K562 (cell line): ENCODE measurements at regions not wholly inside any gene's neighbourhood (a gene's known extent, or its start where the extent isn't known, plus 50 kb on each side); places are given as distances from the start of the nearest gene placed in this dataset.

Experiments
- ATAC-seq: fragments of 200-7000 bp; cut with Tn5 transposase; 3 replicates; pipeline ENCODE4 v1.9.1; 2020; ENCODE audit warnings: moderate library complexity
- BruUV-seq: library from RNA; stranded (reverse); fragments of 400-500 nt; replicated peaks from 2 replicates; lab custom pipeline; 2021; lab: Mats Ljungman, UMichigan
- CTCF ChIA-PET: fragments of 300-600 bp; formaldehyde crosslinking; extraction: SDS; loops from one replicate; lab custom pipeline; 2021; ENCODE audit warnings: low intra/inter-chr PET ratio; lab: Yijun Ruan, JAX
- POLR2A ChIA-PET: fragments of 300-600, 350-650 bp; sonication (Branson Sonifier 250); formaldehyde crosslinking; extraction: SDS; loops from one replicate; lab custom pipeline; 2021; ENCODE audit warnings: antibody characterized with exemption, inconsistent platforms; lab: Yijun Ruan, JAX
- DNase-seq, 4 experiments: peaks; one replicate each; pipeline versions ENCODE4 v3.0.0 to v3.0.0-alpha.2; 2011 to 2018; ENCODE audit warnings: low spot score in 3 of 4, mixed read lengths in 3 of 4; ENCODE audit errors: extremely low read depth in 1 of 4
- FAIRE-seq: peaks from 2 replicates; lab custom pipeline; 2011; peaks lifted over from hg19 to GRCh38; lab: Jason Lieb, UNC
- H2AFZ ChIP-seq: 2 replicates; pipeline ENCODE4 v1.6.0; 2011; ENCODE audit warnings: low read depth, low read length, control low read depth, inconsistent platforms
- H3K27ac ChIP-seq: fragments of 200-600 bp; 3 replicates; pipeline ENCODE4 v1.8.0; 2011; ENCODE audit warnings: low read depth, mild to moderate bottlenecking, control low read depth, inconsistent platforms, low read length, moderate library complexity, mixed read lengths; ENCODE audit errors: extremely low read depth
- H3K27me3 ChIP-seq, 2 experiments: fragments of 300-600 bp in 1 of 2; 2 replicates in 1 of 2; 3 replicates in 1 of 2; pipeline versions ENCODE4 v1.6.0 to v1.8.0; 2011; ENCODE audit warnings: inconsistent platforms in 2 of 2, low read length in 2 of 2, mild to moderate bottlenecking in 1 of 2, mixed read lengths in 1 of 2, moderate library complexity in 1 of 2; ENCODE audit not compliant: control insufficient read depth in 2 of 2, insufficient read depth in 2 of 2
- H3K36me3 ChIP-seq: fragments of 300-600 bp; 3 replicates; pipeline ENCODE4 v1.8.0; 2011; ENCODE audit warnings: mild to moderate bottlenecking, low read length, inconsistent platforms; ENCODE audit not compliant: control insufficient read depth, insufficient read depth
- H3K4me1 ChIP-seq, 2 experiments: fragments of 200-600 bp in 1 of 2; replicated peaks in 1 of 2; 2 replicates in 1 of 2; 3 replicates in 1 of 2; pipeline versions ENCODE4 v1.5.1 to v1.8.0; 2011; ENCODE audit warnings: inconsistent platforms in 2 of 2, low read length in 2 of 2, mild to moderate bottlenecking in 1 of 2, mixed read lengths in 1 of 2, moderate library complexity in 1 of 2; ENCODE audit not compliant: control insufficient read depth in 2 of 2, insufficient read depth in 2 of 2
- H3K4me2 ChIP-seq: 2 replicates; pipeline ENCODE4 v1.6.1; 2011; ENCODE audit warnings: low read length, control low read depth, inconsistent platforms, mixed read lengths; ENCODE audit not compliant: insufficient read depth
- H3K4me3 ChIP-seq: fragments of 200-600 bp; sonication (generic), shearing (Covaris generic); 2 replicates; pipeline ENCODE4 v1.5.1; 2016; ENCODE audit warnings: control low read depth, inconsistent platforms
- H3K79me2 ChIP-seq: fragments of 200-600 bp; 3 replicates; pipeline ENCODE4 v1.8.0; 2011; ENCODE audit warnings: low read length, inconsistent platforms; ENCODE audit not compliant: control insufficient read depth, insufficient read depth
- H3K9ac ChIP-seq, 2 experiments: 2 replicates each; pipeline versions ENCODE4 v1.6.0 to v1.6.1; 2011; ENCODE audit warnings: low read depth in 2 of 2, low read length in 2 of 2, control low read depth in 1 of 2, inconsistent platforms in 1 of 2, mild to moderate bottlenecking in 1 of 2, mixed read lengths in 1 of 2; ENCODE audit not compliant: insufficient read depth in 1 of 2
- H3K9me1 ChIP-seq: one replicate; pipeline ENCODE4 v1.6.0; 2011; ENCODE audit warnings: inconsistent platforms, mild to moderate bottlenecking, low read length, moderate library complexity; ENCODE audit not compliant: control insufficient read depth, insufficient read depth
- H3K9me3 ChIP-seq: replicated peaks from 2 replicates; pipeline ENCODE4 v1.5.1; 2011; ENCODE audit warnings: low read depth, low read length, inconsistent platforms; ENCODE audit not compliant: control insufficient read depth, insufficient read depth
- H4K20me1 ChIP-seq: replicated peaks from 2 replicates; pipeline ENCODE4 v1.6.1; 2011; ENCODE audit warnings: low read length, inconsistent platforms, mixed read lengths; ENCODE audit not compliant: control insufficient read depth, insufficient read depth
- ATF4 ChIP-seq: fragments of 450-650 bp; formaldehyde crosslinking; IDR thresholded peaks from 2 replicates; pipeline ENCODE4 v1.4.0; 2022; ENCODE audit warnings: mild to moderate bottlenecking, moderate library complexity
- BRF1 ChIP-seq: IDR thresholded peaks from 3 replicates; pipeline ENCODE4 v1.6.1; 2011; ENCODE audit warnings: borderline replicate concordance, mild to moderate bottlenecking; ENCODE audit not compliant: insufficient read length; ENCODE audit errors: extremely low read depth
- EZH2 ChIP-seq: IDR thresholded peaks from 2 replicates; pipeline ENCODE4 v1.6.1; 2012; ENCODE audit warnings: low read depth, mild to moderate bottlenecking, inconsistent platforms, low read length, borderline replicate concordance
- GMEB1 ChIP-seq: fragments of 250-450 bp; sonication (Bioruptor Pico); IDR thresholded peaks from 2 replicates; pipeline ENCODE4 v1.4.0; 2020; ENCODE audit warnings: mild to moderate bottlenecking
- HNRNPLL ChIP-seq: fragments of 200-400 bp; formaldehyde crosslinking; IDR thresholded peaks from 2 replicates; pipeline ENCODE4 v1.6.1; 2017; ENCODE audit warnings: low read length, low read depth, mild to moderate bottlenecking; ENCODE audit not compliant: poor library complexity, severe bottlenecking
- NCOA6 ChIP-seq: fragments of 450-650 bp; IDR thresholded peaks from 2 replicates; pipeline ENCODE4 v1.6.1; 2017; ENCODE audit warnings: mild to moderate bottlenecking
- TRIM25 ChIP-seq: fragments of 450-650 bp; IDR thresholded peaks from 2 replicates; pipeline ENCODE4 v1.7.0; 2016; ENCODE audit warnings: borderline replicate concordance
- ZNF23 ChIP-seq: fragments of 250-450 bp; sonication (Bioruptor Pico); IDR thresholded peaks from 2 replicates; pipeline ENCODE4 v1.4.0; 2020; ENCODE audit warnings: mild to moderate bottlenecking
- WGBS: fragments of 100-300 bp; shearing (Covaris generic); methylation state at CpG from one replicate; pipeline ENCODE4 v1.1.6; 2016; ENCODE audit warnings: low coverage, mixed read lengths; ENCODE audit not compliant: insufficient coverage; ENCODE audit errors: missing lambda C conversion rate; 5-methylcytosine and 5-hydroxymethylcytosine counted together
- in situ Hi-C: fragments of 300-500 bp; cut with MboI; formaldehyde crosslinking; loops from 4 replicates; pipeline ENCODE4 v1.15.0; 2018; ENCODE audit warnings: inconsistent platforms, mixed read lengths
- intact Hi-C: fragments of 100-400 bp; cut with micrococcal nuclease; formaldehyde crosslinking; loops from 2 replicates; pipeline ENCODE4 v1.14.2; 2022

- in situ Hi-C loops = no loop called here
- Histone ChIP-seq H3K4me1 (no peaks in the 10 kb centered on the region), H3K4me2 (no peak overlapping the region), H3K9ac (no peak overlapping the region), H3K27ac (no peak overlapping the region), H3K79me2 (no peaks in the 10 kb centered on the region), H3K27me3 (no peaks in the 10 kb centered on the region), H3K9me3 (no peaks in the 10 kb centered on the region), H2AFZ (no peak overlapping the region)
- intact Hi-C loops = no loop called here
- POLR2A ChIA-PET = interaction anchor here (0.7 kb wide), 1 partner anchor 14 kb away, joined by 3 read pairs; no protein-coding TSS in a partner anchor
- ATAC-seq = no peak
- no TSS peak for BruUV-seq
- 2% methylated on average over 3 of the region's 3 CpGs for WGBS
- TF ChIP-seq ZNF23 (CRISPR knock-in tag) (no peak), BRF1 (no peak), TRIM25 (no peak), ATF4 (CRISPR knock-in tag) (no peak), NCOA6 (no peak), GMEB1 (no peak), HNRNPLL (no peak), EZH2 (no peak)
- TF ChIP-seq, all 486 proteins: peak for 0
- DNase-seq = no peak
- CTCF ChIA-PET = no interaction called here
- FAIRE-seq = no peak
- H4K20me1 ChIP-seq = no peaks in the 10 kb centered on the region
- H3K36me3 ChIP-seq = no peaks in the 10 kb centered on the region
- no peak overlapping the region for H3K4me3 ChIP-seq
- no peaks in the 10 kb centered on the region for H3K9me1 ChIP-seq
Measured at GRCh38 chr6:56327946-56328727, 80.8 kb upstream of the COL21A1 start.
